Heart right ventricle (tissue), 16 donors: ENCODE measurements at regions not wholly inside any gene's neighbourhood (a gene's known extent, or its start where the extent isn't known, plus 50 kb on each side); places are given as distances from the start of the nearest gene placed in this dataset.

Source experiments
- ATAC-seq, 8 donors: fragments of 200-7000 bp; cut with Tn5 transposase; one replicate each; pipeline ENCODE4 v1.9.1; 2020; ENCODE audit warnings: mild to moderate bottlenecking in 8 of 8, moderate library complexity in 8 of 8, moderate number of reproducible peaks in 1 of 8
- DNase-seq, 2 donors: peaks; one replicate each; pipeline ENCODE4 v3.0.0-alpha.2; 2020
- H3K27ac ChIP-seq, 10 donors: fragments of 200-600 bp; sonication (generic) in 2 of 10; one replicate each; pipeline versions ENCODE4 v1.5.0 to v1.8.0; 2020 to 2022; ENCODE audit warnings: mild to moderate bottlenecking in 3 of 10
- H3K27me3 ChIP-seq, 7 donors: fragments of 200-600 bp; one replicate each; pipeline ENCODE4 v1.8.0; 2021 to 2022; ENCODE audit warnings: mild to moderate bottlenecking in 2 of 7
- H3K36me3 ChIP-seq, 9 donors: fragments of 200-600 bp; sonication (generic) in 1 of 9; one replicate each; pipeline versions ENCODE4 v1.5.0 to v1.8.0; 2020 to 2022; ENCODE audit warnings: mild to moderate bottlenecking in 2 of 9
- H3K4me1 ChIP-seq, 9 donors: fragments of 200-600 bp; sonication (generic) in 1 of 9; one replicate each; pipeline versions ENCODE4 v1.5.0 to v1.8.0; 2020 to 2022; ENCODE audit warnings: mild to moderate bottlenecking in 4 of 9
- H3K4me3 ChIP-seq, 10 donors: fragments of 200-600 bp; sonication (generic) in 2 of 10; one replicate each; pipeline versions ENCODE4 v1.5.0 to v1.8.0; 2020 to 2022; ENCODE audit warnings: mild to moderate bottlenecking in 7 of 10, moderate library complexity in 2 of 10
- H3K9me3 ChIP-seq, 11 donors: fragments of 200-600 bp in 10 of 11; sonication (generic) in 2 of 11; one replicate each; pipeline versions ENCODE4 v1.5.0 to v1.8.0; 2013 to 2022; ENCODE audit warnings: mild to moderate bottlenecking in 2 of 11, control low read depth in 1 of 11, moderate library complexity in 1 of 11
- WGBS, 2 donors: extraction: QIAGEN DNeasy Blood & Tissue Kit; methylation state at CpG; one replicate each; pipeline ENCODE4 v1.1.7; 2013; ENCODE audit warnings: inconsistent platforms in 1 of 2; 5-methylcytosine and 5-hydroxymethylcytosine counted together
- intact Hi-C, 10 donors: fragments of 100-400 bp; cut with DNase I; formaldehyde crosslinking; loops; one replicate each; pipeline versions ENCODE4 v1.11.1 to v1.14.2; 2022
- TF ChIP-seq, protein P1 (sequence below), 9 donors: fragments of 200-600 bp; sonication (generic) in 2 of 9; IDR thresholded peaks; one replicate each; pipeline versions ENCODE4 v1.5.0 to v1.8.0; 2021 to 2022; ENCODE audit warnings: antibody characterized with exemption in 9 of 9, mild to moderate bottlenecking in 5 of 9, moderate library complexity in 1 of 9
- donor health status: Arrhythmogenic right ventricular cardiomyopathy.
- donor health status: ischemic (EF 13 %, LVEDD 7.1; RV severe dilation, severe dysfunction).
- donor health status: healthy with polysubstance abuse.
- donor health status: DM: no; HTN: yes; CAD: no.
- donor health status: DM: no; HTN: no; CAD: no.
- donor health status: ischemic (EF 25% LVEDD 6.9; RV normal size, moderate dysfunction).
- donor health status: ischemic (EF 25% LVEDD 5.7; RV mildly dilated, moderate dysfunction).
- donor health status: healthy.
- donor health status: DM: yes; HTN: yes; CAD: no.
- donor health status: Ischemic cardiomyopathy.
- donor health status: ischemic (EF 35%, LVEDD 5.7; RV mildly dilated, moderate dysfunction).
- donor health status: nonischemic (EF 11% LVEDD 7.7; RV severe dilation, severe dysfunction).
- donor health status: DM: yes; HTN: yes; CAD: no.
- donor health status: PGD.
- donor health status: ischemic (EF 29% LVEDD 5.4; RV normal size, mild dysfunction).
- donor health status: nonischemic (EF 23%, LVEDD 6.1; RV moderate dilation, normal function).

DNA sequence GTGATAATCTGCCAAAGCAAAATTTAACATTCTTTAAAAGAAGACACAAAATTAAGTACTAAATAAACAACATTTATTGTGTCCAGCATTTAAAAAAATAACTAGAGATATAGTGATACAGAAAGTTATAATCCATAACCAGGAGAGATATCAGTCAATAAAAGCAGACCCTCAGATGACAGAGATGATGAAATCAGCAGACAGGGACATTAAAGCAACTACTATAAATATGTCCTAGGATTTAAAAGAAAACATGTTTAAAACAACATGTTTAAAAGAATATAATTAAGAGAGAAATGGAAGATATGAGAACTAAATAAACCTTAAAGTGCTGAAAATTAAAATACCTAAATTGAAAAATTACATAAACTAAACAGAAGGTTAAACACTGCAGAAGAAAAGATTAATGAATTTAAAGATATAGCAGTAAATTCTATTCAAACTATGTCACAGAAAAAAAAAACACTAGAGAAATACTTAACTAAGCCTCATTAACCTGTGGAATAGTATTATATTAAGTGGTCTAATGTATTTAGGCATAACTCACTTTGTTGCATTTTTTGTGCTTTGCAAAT, 261.2 kb upstream of the NR5A2 start:
- no peak for ATAC-seq
- Histone ChIP-seq H3K9me3 (peaks cover 0 to 35% (median 22%) of the 10 kb centered on the region in 11 donors), H3K27ac (no peak overlapping the region), H3K4me1 (no peaks in the 10 kb centered on the region), H3K27me3 (no peaks in the 10 kb centered on the region), H3K4me3 (no peak overlapping the region), H3K36me3 (no peaks in the 10 kb centered on the region)
- no peak for DNase-seq
- intact Hi-C loops: no loop called here
- TF ChIP-seq, protein P1, sequence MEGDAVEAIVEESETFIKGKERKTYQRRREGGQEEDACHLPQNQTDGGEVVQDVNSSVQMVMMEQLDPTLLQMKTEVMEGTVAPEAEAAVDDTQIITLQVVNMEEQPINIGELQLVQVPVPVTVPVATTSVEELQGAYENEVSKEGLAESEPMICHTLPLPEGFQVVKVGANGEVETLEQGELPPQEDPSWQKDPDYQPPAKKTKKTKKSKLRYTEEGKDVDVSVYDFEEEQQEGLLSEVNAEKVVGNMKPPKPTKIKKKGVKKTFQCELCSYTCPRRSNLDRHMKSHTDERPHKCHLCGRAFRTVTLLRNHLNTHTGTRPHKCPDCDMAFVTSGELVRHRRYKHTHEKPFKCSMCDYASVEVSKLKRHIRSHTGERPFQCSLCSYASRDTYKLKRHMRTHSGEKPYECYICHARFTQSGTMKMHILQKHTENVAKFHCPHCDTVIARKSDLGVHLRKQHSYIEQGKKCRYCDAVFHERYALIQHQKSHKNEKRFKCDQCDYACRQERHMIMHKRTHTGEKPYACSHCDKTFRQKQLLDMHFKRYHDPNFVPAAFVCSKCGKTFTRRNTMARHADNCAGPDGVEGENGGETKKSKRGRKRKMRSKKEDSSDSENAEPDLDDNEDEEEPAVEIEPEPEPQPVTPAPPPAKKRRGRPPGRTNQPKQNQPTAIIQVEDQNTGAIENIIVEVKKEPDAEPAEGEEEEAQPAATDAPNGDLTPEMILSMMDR (IDR thresholded peaks at IDR 0.05): no peak

DNA sequence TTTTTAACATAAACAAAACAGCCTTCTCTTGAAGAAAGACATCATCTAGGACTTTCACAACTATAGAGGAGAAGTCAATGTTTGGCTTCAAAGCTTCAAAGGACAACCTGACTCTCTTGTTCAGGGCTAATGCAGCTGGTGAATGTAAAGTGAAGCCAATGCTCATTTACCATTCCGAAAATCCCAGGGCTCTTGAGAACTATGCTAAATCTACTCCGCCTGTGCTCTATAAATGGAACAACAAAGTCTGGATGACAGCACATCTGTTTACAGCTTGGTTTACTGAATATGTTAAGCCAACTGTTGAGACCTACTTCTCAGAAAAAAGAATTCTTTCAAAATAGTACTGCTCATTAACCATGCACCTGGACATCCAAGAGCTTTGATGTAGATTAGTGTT, 259.8 kb upstream of the NR5A2 start:
- ATAC-seq: no peak
- Histone ChIP-seq H3K4me1 (no peaks in the 10 kb centered on the region), H3K27ac (no peak overlapping the region), H3K36me3 (no peaks in the 10 kb centered on the region), H3K9me3 (peaks cover 0 to 35% (median 22%) of the 10 kb centered on the region in 11 donors), H3K27me3 (no peaks in the 10 kb centered on the region), H3K4me3 (no peak overlapping the region)
- no peak for DNase-seq
- 91 to 96% methylated on average over 2 of the region's 2 CpGs for WGBS, 2 donors
- TF ChIP-seq, protein P1 (IDR thresholded peaks at IDR 0.05): no peak
- intact Hi-C loops: no loop called here

DNA sequence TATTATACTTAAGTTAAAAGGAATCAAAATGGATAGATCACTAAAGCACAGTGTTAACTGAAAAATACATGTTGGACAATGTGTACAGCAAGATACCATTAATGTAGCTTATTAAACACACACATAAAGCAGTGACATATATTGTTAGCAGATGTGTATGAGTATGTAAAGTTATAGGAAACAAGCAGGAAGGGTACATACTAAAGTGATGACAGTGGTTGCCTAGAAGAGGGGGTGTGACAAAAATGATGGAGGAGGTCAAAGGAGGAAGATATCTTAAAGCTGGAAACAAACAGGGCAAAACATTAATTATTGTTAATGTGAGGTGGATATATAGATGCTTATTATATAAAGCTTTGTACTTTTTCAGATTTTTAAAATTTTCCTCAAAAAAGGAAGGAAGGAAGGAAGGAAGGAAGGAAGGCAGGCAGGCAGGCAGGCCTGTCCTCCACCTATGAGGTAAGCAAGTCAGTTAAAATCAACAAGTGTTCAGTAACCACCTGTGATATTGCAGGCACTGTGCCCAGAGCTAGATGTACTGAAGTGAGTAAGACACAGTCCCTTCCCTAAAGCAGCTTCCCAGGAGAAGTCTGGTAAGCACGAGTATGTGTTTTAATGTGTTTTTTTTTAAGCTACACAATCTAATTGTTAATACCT, 252.9 kb upstream of the NR5A2 start:
- no peak for DNase-seq
- H3K27me3 ChIP-seq: no peaks in the 10 kb centered on the region
- intact Hi-C loops: no loop called here
- H3K27ac ChIP-seq: no peak overlapping the region
- no peaks in the 10 kb centered on the region for H3K4me1 ChIP-seq
- 47 to 53% methylated on average over 1 of the region's 1 CpG for WGBS, 2 donors
- no peaks in the 10 kb centered on the region for H3K9me3 ChIP-seq
- ATAC-seq: no peak
- no peaks in the 10 kb centered on the region for H3K36me3 ChIP-seq
- no peak overlapping the region for H3K4me3 ChIP-seq
- TF ChIP-seq, protein P1 (IDR thresholded peaks at IDR 0.05): no peak

DNA sequence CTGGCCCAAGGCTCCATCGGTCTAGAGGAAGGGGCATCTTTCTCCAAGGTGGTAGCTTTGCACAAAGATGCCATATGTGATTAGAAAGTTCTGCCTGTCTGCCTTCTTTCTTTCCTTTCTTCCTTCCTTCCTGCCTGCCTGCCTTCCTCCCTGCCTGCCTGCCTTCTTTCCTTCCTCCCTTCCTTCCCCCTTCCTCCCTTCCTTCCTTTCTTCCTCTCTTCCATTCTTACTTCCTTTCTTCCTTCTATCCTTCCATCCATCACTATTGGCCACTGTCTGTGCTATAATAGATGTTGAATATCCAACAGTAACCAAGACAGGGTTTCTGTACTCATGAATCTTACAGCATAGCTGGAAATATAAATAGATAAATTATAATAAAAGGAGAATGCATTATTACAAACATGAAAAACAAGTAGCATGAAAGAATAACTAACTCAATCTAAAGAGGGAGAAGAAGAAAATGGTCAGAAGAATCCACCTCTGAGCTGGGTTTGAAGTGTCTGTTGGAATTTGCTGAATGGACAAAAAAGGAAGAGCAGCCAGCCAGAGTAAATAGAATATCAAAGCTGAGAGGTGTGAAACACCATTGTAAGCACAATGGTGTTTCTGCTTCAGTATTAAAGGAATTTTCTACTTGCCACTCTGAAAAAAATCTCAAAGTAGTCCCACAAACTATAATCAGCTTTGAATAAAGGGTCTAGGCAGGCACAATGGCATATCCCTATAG, 250.6 kb upstream of the NR5A2 start:
- 92 to 100% methylated on average over 1 of the region's 1 CpG for WGBS, 2 donors
- DNase-seq (no peak), ATAC-seq (no peak)
- intact Hi-C loops: loop anchor here in 1 of 10 donors (2.0 kb wide), 1 partner anchor 50 kb away; no protein-coding TSS in a partner anchor
- Histone ChIP-seq H3K27me3 (no peaks in the 10 kb centered on the region), H3K4me3 (no peak overlapping the region), H3K4me1 (no peaks in the 10 kb centered on the region), H3K36me3 (no peaks in the 10 kb centered on the region), H3K27ac (no peak overlapping the region), H3K9me3 (no peaks in the 10 kb centered on the region)
- TF ChIP-seq, protein P1 (IDR thresholded peaks at IDR 0.05): no peak
